AG09309 (cell line): ENCODE measurements at regions not wholly inside any gene's neighbourhood (a gene's known extent, or its start where the extent isn't known, plus 50 kb on each side); places are given as distances from the start of the nearest gene placed in this dataset.

Experiments
- DNase-seq: peaks from one replicate; pipeline ENCODE4 v3.0.0-alpha.2; 2010; ENCODE audit warnings: low read depth
- H3K4me3 ChIP-seq: 2 replicates; pipeline ENCODE4 v1.5.1; 2011; ENCODE audit warnings: mild to moderate bottlenecking, low read depth, low read length, moderate library complexity; ENCODE audit not compliant: control insufficient read depth
- TF ChIP-seq, protein P1 (sequence below): IDR thresholded peaks from 2 replicates; pipeline ENCODE4 v1.5.1; 2011; ENCODE audit warnings: mild to moderate bottlenecking, low read depth, low read length, inconsistent platforms; ENCODE audit not compliant: insufficient read depth, control insufficient read depth; ENCODE audit errors: missing control alignments

- TF ChIP-seq, protein P1, sequence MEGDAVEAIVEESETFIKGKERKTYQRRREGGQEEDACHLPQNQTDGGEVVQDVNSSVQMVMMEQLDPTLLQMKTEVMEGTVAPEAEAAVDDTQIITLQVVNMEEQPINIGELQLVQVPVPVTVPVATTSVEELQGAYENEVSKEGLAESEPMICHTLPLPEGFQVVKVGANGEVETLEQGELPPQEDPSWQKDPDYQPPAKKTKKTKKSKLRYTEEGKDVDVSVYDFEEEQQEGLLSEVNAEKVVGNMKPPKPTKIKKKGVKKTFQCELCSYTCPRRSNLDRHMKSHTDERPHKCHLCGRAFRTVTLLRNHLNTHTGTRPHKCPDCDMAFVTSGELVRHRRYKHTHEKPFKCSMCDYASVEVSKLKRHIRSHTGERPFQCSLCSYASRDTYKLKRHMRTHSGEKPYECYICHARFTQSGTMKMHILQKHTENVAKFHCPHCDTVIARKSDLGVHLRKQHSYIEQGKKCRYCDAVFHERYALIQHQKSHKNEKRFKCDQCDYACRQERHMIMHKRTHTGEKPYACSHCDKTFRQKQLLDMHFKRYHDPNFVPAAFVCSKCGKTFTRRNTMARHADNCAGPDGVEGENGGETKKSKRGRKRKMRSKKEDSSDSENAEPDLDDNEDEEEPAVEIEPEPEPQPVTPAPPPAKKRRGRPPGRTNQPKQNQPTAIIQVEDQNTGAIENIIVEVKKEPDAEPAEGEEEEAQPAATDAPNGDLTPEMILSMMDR: no peak
- no peak overlapping the region for H3K4me3 ChIP-seq
- no peak for DNase-seq
These were observed 51.6 kb upstream of the ALCAM start for GRCh38 chr3:105315144-105315543.

DNA sequence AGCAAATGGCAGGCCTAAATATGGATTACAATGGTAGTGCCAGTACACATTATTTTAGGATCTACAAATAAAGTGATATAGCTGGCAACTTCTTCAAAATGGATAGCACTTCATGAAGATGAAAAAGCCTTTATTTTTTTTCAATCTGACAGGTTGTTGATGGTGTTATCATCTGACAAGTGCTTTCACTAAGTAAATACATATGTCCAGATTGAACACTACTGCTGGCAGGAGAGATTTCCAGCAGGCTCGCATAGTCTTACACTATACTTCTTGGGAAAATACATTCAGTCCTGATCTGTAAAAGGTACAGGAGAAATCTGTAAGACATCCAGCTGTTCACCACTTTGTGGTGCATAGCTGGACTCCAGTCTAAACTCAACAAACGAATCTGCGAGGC lies 50.9 kb upstream of the ALCAM start:
- no peak for DNase-seq
- TF ChIP-seq, protein P1: no peak
- no peak overlapping the region for H3K4me3 ChIP-seq

DNA sequence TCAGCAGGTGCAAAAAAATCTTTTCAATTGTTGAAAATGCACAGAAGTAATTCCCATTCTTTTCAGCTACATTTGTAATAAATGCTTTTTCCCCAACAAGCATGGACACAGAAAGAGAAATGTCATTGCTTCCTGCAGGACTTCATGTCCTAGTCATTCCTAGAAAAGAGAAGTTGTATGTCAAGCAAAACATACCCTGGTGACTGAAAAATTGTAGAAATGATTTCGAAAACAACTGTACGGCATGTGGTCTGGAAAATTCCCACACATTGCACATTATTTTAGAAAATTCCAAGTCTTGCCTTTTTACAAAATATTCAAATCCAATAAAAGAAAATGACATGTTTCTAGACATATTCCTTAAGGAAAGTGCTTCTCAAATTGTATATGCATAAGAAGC lies 50.4 kb upstream of the ALCAM start:
- DNase-seq: no peak
- TF ChIP-seq, protein P1: no peak
- H3K4me3 ChIP-seq: no peak overlapping the region
